ENCODE measurements at regions not wholly inside any gene's neighbourhood (a gene's known extent, or its start where the extent isn't known, plus 50 kb on each side); places are given as distances from the start of the nearest gene placed in this dataset.

DNA sequence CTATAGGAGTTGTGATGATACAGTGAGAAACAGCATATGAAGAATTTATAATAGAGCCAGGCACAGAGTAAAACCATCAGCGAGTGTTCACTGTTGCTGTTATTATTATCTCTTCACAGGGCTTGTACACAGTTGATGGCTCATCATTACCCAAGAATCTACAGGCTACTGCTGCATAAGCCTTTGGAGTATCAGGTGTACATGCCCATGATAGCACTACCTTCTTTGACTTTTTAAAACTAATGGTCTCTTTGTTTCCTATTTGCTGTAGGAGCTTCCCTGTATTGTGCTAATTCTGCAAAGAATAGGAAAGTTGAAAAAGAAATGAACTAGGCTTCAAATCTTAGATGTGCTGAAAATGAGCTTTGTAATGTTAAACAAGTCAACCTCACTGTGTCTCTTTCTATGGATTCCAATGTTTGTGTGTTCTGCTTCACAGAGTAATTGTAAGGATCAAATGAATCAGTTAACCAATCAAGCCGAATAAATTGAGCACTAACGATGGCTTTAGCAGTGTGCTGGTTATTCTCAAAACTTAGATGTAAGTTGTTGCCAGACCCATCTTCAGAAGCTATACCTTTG is 138.8 kb downstream of the TUSC7 start:
- no peak for TF ChIP-seq FOXM1 (IDR thresholded peaks at IDR 0.05; ENCODE audit: borderline replicate concordance)
- TF ChIP-seq NFRKB (IDR thresholded peaks at IDR 0.05) = no peak
- TF ChIP-seq SP1 (IDR thresholded peaks at IDR 0.05) = no peak
- TF ChIP-seq SUZ12 (IDR thresholded peaks at IDR 0.05) = no peak
- TF ChIP-seq ELF4 (IDR thresholded peaks at IDR 0.05) = no peak
- no peak for TF ChIP-seq TARDBP (IDR thresholded peaks at IDR 0.05)
- TF ChIP-seq CTBP1 (IDR thresholded peaks at IDR 0.05; ENCODE audit: borderline replicate concordance) = no peak
- no peak for TF ChIP-seq FOXK2 (IDR thresholded peaks at IDR 0.05)
- no peak for TF ChIP-seq ZNF384 (IDR thresholded peaks at IDR 0.05)
